ENCODE measurements at regions not wholly inside any gene's neighbourhood (a gene's known extent, or its start where the extent isn't known, plus 50 kb on each side); places are given as distances from the start of the nearest gene placed in this dataset.

DNA sequence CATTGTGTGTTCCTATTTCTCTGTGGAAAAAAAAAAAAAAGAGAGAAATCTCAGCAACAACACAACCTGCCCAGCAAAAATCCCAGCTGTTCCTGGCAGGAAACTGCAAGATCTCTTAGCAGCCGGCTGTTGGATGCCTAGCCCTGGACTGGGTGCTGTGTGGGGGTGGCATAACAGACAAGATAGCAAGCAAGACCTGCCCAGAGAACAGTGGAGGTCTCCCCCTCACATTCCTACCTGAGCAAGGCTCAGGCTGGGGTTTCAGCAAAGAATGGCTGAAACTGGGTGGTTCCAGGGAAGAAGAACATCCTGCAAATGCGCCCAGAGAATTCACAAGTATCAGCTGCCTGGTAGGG, 248.8 kb upstream of the ZMIZ1 start:
- no peaks in the 10 kb centered on the region for H3K36me3 Mint-ChIP-seq (ENCODE audit: unreplicated experiment)
- H3K4me3 Mint-ChIP-seq (ENCODE audit: unreplicated experiment) = no peak overlapping the region
- no peak overlapping the region for H3K27ac Mint-ChIP-seq (ENCODE audit: unreplicated experiment)
- no peaks in the 10 kb centered on the region for H3K9me3 Mint-ChIP-seq (ENCODE audit: unreplicated experiment)
- DNase-seq = no peak
- H3K4me1 Mint-ChIP-seq (ENCODE audit: low read depth, unreplicated experiment) = peaks cover 3% of the 10 kb centered on the region
- H3K27me3 Mint-ChIP-seq (ENCODE audit: unreplicated experiment) = no peaks in the 10 kb centered on the region
- TF ChIP-seq, protein P1, sequence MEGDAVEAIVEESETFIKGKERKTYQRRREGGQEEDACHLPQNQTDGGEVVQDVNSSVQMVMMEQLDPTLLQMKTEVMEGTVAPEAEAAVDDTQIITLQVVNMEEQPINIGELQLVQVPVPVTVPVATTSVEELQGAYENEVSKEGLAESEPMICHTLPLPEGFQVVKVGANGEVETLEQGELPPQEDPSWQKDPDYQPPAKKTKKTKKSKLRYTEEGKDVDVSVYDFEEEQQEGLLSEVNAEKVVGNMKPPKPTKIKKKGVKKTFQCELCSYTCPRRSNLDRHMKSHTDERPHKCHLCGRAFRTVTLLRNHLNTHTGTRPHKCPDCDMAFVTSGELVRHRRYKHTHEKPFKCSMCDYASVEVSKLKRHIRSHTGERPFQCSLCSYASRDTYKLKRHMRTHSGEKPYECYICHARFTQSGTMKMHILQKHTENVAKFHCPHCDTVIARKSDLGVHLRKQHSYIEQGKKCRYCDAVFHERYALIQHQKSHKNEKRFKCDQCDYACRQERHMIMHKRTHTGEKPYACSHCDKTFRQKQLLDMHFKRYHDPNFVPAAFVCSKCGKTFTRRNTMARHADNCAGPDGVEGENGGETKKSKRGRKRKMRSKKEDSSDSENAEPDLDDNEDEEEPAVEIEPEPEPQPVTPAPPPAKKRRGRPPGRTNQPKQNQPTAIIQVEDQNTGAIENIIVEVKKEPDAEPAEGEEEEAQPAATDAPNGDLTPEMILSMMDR (IDR thresholded peaks at IDR 0.05; ENCODE audit: partially characterized antibody, unreplicated experiment) = no peak

DNA sequence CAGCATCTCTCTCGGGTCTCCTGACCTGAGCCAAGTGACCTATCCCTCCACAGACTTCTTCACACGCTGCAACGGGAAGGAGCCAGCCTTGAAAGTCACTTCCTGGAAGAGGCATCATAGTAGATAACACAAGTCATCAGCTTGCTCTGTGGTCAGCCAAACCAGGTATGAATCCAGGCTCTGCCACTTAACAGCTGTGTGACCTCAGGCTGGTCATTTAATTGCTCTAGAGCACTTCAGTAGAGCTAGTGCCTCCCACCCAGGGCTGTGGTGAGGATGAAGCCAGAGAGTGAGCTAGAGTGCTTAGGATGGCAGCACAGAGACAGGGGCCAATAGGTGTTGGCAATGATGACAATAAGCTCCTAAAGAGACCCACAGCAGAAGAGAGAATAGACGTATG, 247.7 kb upstream of the ZMIZ1 start:
- no peaks in the 10 kb centered on the region for H3K9me3 Mint-ChIP-seq (ENCODE audit: unreplicated experiment)
- TF ChIP-seq, protein P1 (IDR thresholded peaks at IDR 0.05; ENCODE audit: partially characterized antibody, unreplicated experiment) = no peak
- no peaks in the 10 kb centered on the region for H3K27me3 Mint-ChIP-seq (ENCODE audit: unreplicated experiment)
- no peak overlapping the region for H3K4me3 Mint-ChIP-seq (ENCODE audit: unreplicated experiment)
- H3K36me3 Mint-ChIP-seq (ENCODE audit: unreplicated experiment) = no peaks in the 10 kb centered on the region
- peaks cover 3% of the 10 kb centered on the region for H3K4me1 Mint-ChIP-seq (ENCODE audit: low read depth, unreplicated experiment)
- no peak for DNase-seq
- H3K27ac Mint-ChIP-seq (ENCODE audit: unreplicated experiment) = no peak overlapping the region

DNA sequence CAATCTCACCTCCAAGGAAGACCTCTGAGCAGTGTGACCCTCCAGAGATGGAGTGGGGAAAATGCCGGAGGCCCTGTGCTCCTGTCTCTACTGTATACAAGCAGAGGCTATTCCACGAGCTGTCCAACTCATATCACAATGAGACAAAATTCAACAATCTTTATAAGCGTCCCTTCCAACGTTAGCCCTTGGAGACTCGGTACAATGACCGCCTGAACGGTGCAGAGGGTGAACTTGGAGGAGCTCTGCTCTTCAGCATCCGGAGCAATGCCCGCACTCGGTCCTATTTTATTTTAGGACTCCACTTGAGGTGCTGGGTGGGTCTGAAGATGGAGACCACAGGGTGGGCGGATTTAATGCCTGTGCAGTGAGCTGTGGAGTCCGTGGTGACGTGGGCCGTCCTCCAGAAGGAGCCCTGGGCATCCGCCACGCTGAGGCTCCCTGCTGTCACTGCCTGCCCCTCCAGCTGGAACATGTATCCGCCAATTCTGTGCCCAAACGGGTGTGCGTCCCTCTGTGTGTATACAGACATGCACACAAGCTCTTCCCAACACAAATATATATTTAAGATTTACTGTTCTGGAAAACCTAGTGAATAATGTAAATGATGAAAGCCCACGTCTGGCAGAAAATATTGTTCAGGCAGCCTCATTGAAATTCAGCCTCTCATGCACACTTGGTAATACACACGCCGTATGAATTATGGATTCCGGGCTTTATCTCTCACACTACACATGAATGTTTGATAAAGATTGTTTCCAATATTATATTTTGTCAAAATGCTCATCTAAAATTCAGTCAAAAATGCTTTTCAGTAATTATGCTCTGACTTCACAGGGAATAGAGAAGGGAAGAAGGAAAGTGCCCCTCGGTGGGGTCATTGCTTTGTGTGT, 239.9 kb upstream of the ZMIZ1 start:
- no peak for DNase-seq
- Mint-ChIP-seq H3K27ac (ENCODE audit: unreplicated experiment) (no peak overlapping the region), H3K4me1 (ENCODE audit: low read depth, unreplicated experiment) (peaks cover 6% of the 10 kb centered on the region), H3K9me3 (ENCODE audit: unreplicated experiment) (peaks cover 5% of the 10 kb centered on the region), H3K4me3 (ENCODE audit: unreplicated experiment) (no peak overlapping the region), H3K27me3 (ENCODE audit: unreplicated experiment) (peaks cover 8% of the 10 kb centered on the region), H3K36me3 (ENCODE audit: unreplicated experiment) (peaks cover 4% of the 10 kb centered on the region)
- TF ChIP-seq, protein P1 (IDR thresholded peaks at IDR 0.05; ENCODE audit: partially characterized antibody, unreplicated experiment) = no peak

DNA sequence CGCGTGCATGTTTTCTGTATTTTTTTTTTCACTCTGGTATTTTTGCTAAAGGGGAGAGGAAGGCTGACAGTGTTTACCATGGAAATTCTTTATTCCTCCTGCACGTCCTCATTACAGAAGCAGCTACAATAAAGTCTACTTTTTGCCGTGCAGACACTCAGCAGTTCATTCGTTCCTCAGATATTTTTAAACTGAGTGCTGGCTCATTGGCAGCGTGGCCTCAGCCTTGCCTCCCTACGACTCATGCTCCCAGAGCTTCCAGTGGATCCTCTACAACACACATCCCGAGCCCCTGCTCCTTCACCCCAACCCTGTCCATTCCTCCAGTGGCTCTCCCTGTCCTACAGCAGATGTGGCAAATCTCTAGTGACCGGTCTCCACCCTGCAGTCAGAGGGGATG, 239.2 kb upstream of the ZMIZ1 start:
- peaks cover 5% of the 10 kb centered on the region for H3K9me3 Mint-ChIP-seq (ENCODE audit: unreplicated experiment)
- no peak overlapping the region for H3K27ac Mint-ChIP-seq (ENCODE audit: unreplicated experiment)
- H3K4me1 Mint-ChIP-seq (ENCODE audit: low read depth, unreplicated experiment) = peaks cover 6% of the 10 kb centered on the region
- H3K4me3 Mint-ChIP-seq (ENCODE audit: unreplicated experiment) = no peak overlapping the region
- H3K36me3 Mint-ChIP-seq (ENCODE audit: unreplicated experiment) = peaks cover 4% of the 10 kb centered on the region
- no peak for DNase-seq
- TF ChIP-seq, protein P1 (IDR thresholded peaks at IDR 0.05; ENCODE audit: partially characterized antibody, unreplicated experiment) = no peak
- peaks cover 8% of the 10 kb centered on the region for H3K27me3 Mint-ChIP-seq (ENCODE audit: unreplicated experiment)
